Brain pericyte (primary cell): ENCODE measurements at regions not wholly inside any gene's neighbourhood (a gene's known extent, or its start where the extent isn't known, plus 50 kb on each side); places are given as distances from the start of the nearest gene placed in this dataset.
"Not testable (repeated sequence)": the region's sequence is repeated elsewhere in the genome, so short reads cannot be mapped to it uniquely, and the experiment has no call there.

Source experiments
- DNase-seq: peaks from one replicate; pipeline ENCODE4 v3.0.0-alpha.2; 2012; ENCODE audit warnings: low read depth, low spot score

GRCh38 chr1:195756109-195756508 lies 852.1 kb downstream of the KCNT2 start:
- no peak for DNase-seq

DNA sequence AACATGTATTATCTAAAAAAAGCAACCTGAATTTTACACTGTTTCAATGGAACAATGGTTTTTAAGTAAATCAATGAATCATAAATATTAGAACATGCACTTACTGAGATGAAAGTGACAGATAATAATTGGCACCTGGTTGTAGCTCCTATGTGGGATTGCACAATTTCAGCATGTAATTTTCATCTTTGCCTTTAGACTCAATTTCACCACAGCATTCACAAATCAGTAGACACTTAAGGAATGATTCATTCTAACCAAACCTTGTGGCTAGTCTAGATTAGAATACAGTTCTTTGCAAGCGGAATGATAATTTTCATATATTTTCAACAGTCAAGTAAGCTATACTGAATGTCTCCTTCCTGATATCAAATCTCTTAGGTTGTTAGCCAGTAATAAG lies 853.4 kb downstream of the KCNT2 start:
- DNase-seq, result no peak

- DNase-seq, result no peak
Observed at GRCh38 chr1:195754303-195754702, 853.9 kb downstream of the KCNT2 start.

DNA sequence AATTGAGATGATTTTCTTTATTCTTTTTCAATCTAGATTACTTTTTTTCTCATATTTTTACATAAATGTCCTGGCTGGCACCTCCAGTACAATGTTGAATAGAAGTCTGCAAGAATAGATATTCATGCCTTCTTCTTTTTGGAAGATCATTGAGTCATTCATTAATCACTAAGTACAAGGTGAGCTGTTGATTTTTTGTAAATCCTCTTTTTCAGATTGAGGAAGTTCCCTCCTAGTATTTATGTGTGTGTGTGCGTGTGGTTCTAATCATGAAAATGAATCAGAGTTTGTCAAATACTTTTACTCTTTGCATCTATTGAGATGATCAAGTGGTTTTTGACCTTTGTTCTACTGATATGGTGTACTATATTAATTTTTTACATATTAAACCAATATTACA lies 859.3 kb downstream of the KCNT2 start:
- DNase-seq, result no peak

DNA sequence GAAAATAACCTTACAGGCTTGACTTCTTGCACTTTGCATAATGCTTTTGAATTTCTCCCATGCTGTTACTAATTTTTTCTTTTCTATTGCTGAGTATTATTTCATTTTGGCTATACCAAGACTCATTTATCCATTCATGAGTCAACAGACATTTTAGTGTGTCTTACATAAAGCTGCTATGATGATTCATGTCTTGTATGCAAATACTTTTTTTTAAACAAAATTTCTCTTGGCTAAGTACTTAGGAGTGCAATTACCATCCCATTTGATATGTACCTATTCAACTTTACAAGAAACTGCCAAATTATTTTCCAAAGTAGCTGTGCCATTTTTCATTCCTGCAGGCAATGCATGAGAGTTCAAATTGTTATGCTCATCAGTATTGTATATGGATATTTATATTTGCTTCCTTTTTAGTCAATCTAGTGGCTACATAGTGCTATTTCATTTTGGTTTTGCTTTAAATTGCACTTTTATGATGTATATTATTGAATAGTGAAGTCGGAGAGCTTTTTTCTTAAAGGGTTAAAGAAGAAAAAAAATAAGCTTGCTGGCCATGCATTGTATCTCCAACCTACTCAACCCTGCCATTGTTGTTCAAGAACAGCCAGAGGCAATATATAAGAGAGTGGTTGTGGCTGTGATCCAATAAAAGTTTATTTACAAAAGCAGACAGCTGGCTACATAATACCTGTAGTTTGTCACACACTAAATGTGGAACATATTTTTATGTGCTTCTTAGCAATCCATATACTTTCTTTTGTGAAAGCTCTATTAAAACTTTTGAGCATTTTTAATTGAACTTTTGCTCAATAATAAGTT lies 862.8 kb downstream of the KCNT2 start:
- DNase-seq, result no peak

DNA sequence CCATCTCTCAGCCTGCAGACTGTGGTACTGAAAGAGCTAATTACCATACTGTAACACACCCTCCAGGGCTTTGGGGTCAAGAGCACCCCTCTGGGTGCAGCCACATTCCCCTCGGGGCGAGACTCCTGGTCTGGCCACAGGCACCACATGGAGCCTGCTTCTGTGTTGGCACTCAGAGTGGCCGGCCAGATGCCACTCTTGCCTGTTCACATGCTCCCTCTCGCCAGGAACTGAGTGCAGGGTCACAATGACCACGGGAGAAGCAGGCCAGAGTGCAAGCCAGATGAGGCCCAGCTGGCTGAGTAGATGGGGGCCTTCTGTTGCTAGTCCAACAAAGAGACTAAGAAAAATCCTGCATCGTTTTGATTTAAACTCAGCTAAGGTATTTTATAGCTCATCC lies 864.0 kb downstream of the KCNT2 start:
- no peak for DNase-seq

- no peak for DNase-seq
Observed at GRCh38 chr1:195740862-195741261, 867.4 kb downstream of the KCNT2 start.

DNA sequence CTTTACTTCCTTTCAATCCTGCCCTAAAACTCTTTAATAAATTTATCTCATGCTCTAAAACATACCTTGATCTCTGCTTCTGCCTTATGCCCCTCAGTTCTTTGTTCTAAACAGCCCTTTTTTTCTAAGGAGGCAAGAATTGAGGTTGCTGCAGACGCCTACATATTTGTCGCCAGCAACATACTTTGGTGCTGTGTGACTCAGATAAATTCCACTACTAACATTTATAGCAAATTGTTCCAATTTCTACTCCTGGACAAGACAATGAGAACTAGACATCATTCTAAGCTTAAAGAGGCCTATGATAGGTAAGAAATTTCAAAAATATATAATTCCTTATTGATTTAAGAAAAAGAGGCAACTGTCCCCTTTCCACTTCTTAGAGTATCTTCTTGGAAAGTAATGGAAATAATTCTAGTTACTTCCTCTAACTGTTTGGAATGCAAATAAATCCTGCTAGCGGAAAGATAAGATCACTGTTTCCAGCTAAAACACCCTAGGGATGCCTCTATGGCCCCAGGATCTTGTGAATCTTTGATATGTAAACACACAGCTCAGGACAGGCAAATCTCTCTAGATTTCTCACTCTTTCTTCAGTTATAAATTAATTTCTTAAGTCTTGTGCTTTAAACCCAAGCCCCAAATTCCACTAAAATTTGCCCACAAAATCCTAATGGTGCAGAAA lies 869.1 kb downstream of the KCNT2 start:
- DNase-seq, result no peak

DNA sequence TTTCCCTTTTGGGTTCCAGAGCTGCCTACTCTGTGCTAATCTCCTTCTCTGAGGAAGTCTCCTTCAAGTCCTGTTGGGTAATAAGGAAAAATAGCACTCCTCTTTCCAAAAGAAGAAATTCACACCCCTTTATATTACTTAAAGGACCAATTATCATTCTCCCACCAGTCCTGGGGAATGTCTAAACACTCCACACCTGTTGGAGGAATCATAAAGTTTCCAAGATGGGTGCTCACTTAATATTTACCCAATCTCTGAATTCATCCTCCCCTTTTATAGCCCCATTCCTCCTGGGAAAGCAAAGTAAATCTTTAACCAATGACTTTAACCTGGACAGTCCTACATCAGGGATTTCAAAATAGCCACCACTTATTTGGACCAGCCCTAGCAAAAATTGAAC lies 873.1 kb downstream of the KCNT2 start:
- DNase-seq, result no peak

DNA sequence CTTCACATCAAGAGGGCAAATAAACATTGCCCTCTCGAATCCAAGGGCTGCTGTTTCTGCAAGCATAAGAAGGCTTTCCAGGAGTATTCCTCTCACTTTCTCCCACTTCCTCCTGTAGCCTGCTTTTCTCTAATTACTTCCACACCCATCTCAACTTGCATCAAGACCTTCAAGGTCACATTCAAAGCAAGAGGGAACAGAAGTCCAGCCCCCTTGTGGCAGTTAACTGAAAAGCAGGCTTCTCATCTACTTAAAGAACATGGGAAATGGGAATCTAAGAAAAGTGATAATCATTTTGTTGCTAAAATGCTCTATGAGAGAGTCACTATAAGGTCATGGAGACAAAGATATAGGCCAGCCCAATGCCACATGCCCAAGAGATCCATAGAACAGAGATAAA lies 874.4 kb downstream of the KCNT2 start:
- no peak for DNase-seq

- DNase-seq, result no peak
Observed at GRCh38 chr1:195733408-195733807, 874.8 kb downstream of the KCNT2 start.

DNA sequence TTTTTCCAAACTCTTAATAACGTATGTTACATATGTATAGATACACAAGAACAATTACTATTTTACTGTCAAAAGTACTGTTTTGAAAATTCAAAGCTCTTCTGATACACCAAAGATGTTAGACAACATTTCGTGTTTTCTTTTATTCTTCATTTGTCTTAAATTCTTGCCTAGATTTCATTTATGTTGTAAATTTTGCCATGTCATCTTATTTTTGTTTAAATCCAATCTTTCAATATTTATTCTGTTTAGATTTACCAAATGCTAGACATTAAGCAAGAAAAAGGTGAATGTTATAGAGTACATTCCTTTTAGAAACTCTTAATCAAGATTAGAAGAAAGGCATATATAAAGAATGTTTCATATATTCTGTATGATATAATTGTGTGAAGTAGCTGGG lies 876.9 kb downstream of the KCNT2 start:
- DNase-seq, result no peak

DNA sequence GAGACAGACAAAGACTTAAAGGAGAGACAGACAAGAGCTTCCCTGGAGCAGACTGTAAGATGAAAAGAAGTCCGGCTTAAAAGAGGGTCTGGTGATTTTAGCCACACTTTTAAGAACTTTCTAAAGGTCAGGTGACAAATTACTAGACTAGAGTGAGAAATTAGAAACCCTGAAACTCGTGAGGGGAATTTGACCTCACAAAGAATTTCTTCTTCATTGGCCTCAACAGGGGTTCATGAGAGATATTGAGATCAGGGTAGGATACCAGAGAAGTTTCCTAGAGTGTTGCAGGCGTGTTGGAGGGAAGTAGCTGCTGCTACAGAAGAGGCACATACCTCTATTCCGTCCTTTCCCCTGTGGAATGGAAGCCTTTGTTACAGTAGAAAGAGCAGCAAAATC lies 884.4 kb downstream of the KCNT2 start:
- no peak for DNase-seq

GRCh38 chr1:195722852-195723795 lies 885.1 kb downstream of the KCNT2 start:
- not testable (repeated sequence) for DNase-seq

- DNase-seq, result not testable (repeated sequence)
Observed at GRCh38 chr1:195722146-195722545, 886.1 kb downstream of the KCNT2 start.

GRCh38 chr1:195721210-195721971 lies 886.8 kb downstream of the KCNT2 start:
- no peak for DNase-seq

- no peak for DNase-seq
Observed at GRCh38 chr1:195717651-195718050, 890.6 kb downstream of the KCNT2 start.

DNA sequence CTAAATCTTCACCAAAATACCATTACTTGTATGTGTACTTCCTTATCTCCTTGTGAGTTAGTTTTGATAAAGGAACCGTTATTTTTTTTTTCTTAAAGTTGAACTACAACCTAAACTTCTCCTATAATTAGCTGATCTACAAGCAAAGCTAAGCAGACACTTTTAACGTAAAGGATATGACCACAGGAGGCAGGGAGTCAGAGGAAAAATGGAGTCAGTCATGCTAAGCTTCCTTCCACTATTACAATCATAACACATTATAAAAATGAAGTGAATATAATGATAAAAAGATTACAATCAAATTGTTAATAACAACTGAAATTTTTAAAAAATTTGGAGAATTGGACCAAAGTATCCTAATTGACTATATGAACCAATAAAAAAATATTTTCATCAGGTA lies 892.6 kb downstream of the KCNT2 start:
- DNase-seq, result no peak

DNA sequence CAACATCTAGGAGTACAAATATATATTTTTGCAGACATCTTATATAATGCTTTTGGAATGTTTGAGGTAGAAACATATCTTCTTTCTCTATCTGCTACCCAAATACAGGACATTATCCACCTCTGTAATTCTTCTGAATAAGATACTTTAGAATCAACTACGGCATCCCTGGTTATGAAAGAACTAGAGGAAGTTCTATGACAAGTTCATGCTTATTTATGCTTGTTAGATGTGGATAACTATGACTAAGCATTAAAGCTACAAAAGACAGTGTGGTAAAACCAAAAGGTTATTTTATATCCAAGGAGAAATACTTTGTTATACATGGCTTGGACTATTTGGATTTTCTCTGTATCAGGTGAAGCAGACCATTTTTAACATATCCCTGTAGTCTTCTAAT lies 894.0 kb downstream of the KCNT2 start:
- DNase-seq, result no peak

GRCh38 chr1:195709821-195710220 lies 898.4 kb downstream of the KCNT2 start:
- no peak for DNase-seq

- DNase-seq, result no peak
Observed at GRCh38 chr1:195704028-195704427, 904.2 kb downstream of the KCNT2 start.
